ENCODE measurements at regions not wholly inside any gene's neighbourhood (a gene's known extent, or its start where the extent isn't known, plus 50 kb on each side); places are given as distances from the start of the nearest gene placed in this dataset.

GRCh38 chr1:221905802-221906201 is 163.9 kb upstream of the DUSP10 start:
- H2AK5ac ChIP-seq (ENCODE audit: low read length, severe bottlenecking) = no peak overlapping the region
- no peak overlapping the region for H3K27ac ChIP-seq (ENCODE audit: low read length, poor library complexity, severe bottlenecking)
- H3K23ac ChIP-seq (ENCODE audit: low read length in 2 of 2) = no peak overlapping the region
- H3K4me3 ChIP-seq (ENCODE audit: insufficient read depth in 1 of 2, low read depth in 1 of 2, low read length in 2 of 2) = no peak overlapping the region
- H3K9me3 ChIP-seq (ENCODE audit: control insufficient read depth, low read length) = no peaks in the 10 kb centered on the region
- no peak for DNase-seq
- no peak overlapping the region for H3K4ac ChIP-seq (ENCODE audit: low read depth in 1 of 2, low read length in 2 of 2)
- H2AFZ ChIP-seq (ENCODE audit: low read depth, low read length) = no peak overlapping the region
- H2BK15ac ChIP-seq (ENCODE audit: low read depth, poor library complexity, severe bottlenecking) = no peak overlapping the region
- H3K4me1 ChIP-seq (ENCODE audit: control insufficient read depth, insufficient read depth, low read depth, low read length) = no peaks in the 10 kb centered on the region
- no peaks in the 10 kb centered on the region for H3K27me3 ChIP-seq (ENCODE audit: control insufficient read depth in 1 of 2, insufficient read depth in 1 of 2, low read length in 2 of 2)
- H4K8ac ChIP-seq (ENCODE audit: low read length) = no peak overlapping the region
- no peak overlapping the region for H2BK12ac ChIP-seq (ENCODE audit: low read length in 2 of 2)
- no peak overlapping the region for H2BK5ac ChIP-seq (ENCODE audit: low read depth, low read length, poor library complexity, severe bottlenecking)
- H3K4me2 ChIP-seq (ENCODE audit: low read length, poor library complexity, severe bottlenecking) = no peak overlapping the region
- no peaks in the 10 kb centered on the region for H3K36me3 ChIP-seq (ENCODE audit: control insufficient read depth in 1 of 2, insufficient read depth in 2 of 2, low read depth in 1 of 2, low read length in 2 of 2)
- H3K14ac ChIP-seq (ENCODE audit: low read length in 2 of 2) = no peak overlapping the region
- H3K79me1 ChIP-seq (replicated peaks; ENCODE audit: low read length, poor library complexity, severe bottlenecking) = no peaks in the 10 kb centered on the region
- WGBS = 40% methylated on average over 2 of the region's 2 CpGs
- no peak overlapping the region for H2BK120ac ChIP-seq (ENCODE audit: low read depth, low read length)
- no peak overlapping the region for H4K91ac ChIP-seq (ENCODE audit: low read length)
- no peak overlapping the region for H3K9ac ChIP-seq (ENCODE audit: low read length)
- H3K18ac ChIP-seq (ENCODE audit: low read depth in 1 of 2, low read length in 2 of 2) = no peak overlapping the region

GRCh38 chr1:221904319-221904718 is 162.4 kb upstream of the DUSP10 start:
- H3K23ac ChIP-seq (ENCODE audit: low read length in 2 of 2) = no peak overlapping the region
- no peak for DNase-seq
- no peak overlapping the region for H2BK5ac ChIP-seq (ENCODE audit: low read depth, low read length, poor library complexity, severe bottlenecking)
- H2BK120ac ChIP-seq (ENCODE audit: low read depth, low read length) = no peak overlapping the region
- no peak overlapping the region for H3K18ac ChIP-seq (ENCODE audit: low read depth in 1 of 2, low read length in 2 of 2)
- H2BK15ac ChIP-seq (ENCODE audit: low read depth, poor library complexity, severe bottlenecking) = no peak overlapping the region
- H2BK12ac ChIP-seq (ENCODE audit: low read length in 2 of 2) = no peak overlapping the region
- WGBS = no CpG with 5 or more reads among the region's 2 CpGs
- H3K36me3 ChIP-seq (ENCODE audit: control insufficient read depth in 1 of 2, insufficient read depth in 2 of 2, low read depth in 1 of 2, low read length in 2 of 2) = no peaks in the 10 kb centered on the region
- H3K27ac ChIP-seq (ENCODE audit: low read length, poor library complexity, severe bottlenecking) = no peak overlapping the region
- no peaks in the 10 kb centered on the region for H3K4me1 ChIP-seq (ENCODE audit: control insufficient read depth, insufficient read depth, low read depth, low read length)
- peak overlapping the region in 1 of 2 experiments; percentile 2 for H3K14ac ChIP-seq (ENCODE audit: low read length in 2 of 2)
- H2AFZ ChIP-seq (ENCODE audit: low read depth, low read length) = no peak overlapping the region
- no peak overlapping the region for H4K8ac ChIP-seq (ENCODE audit: low read length)
- H3K4ac ChIP-seq (ENCODE audit: low read depth in 1 of 2, low read length in 2 of 2) = no peak overlapping the region
- no peak overlapping the region for H3K4me2 ChIP-seq (ENCODE audit: low read length, poor library complexity, severe bottlenecking)
- H2AK5ac ChIP-seq (ENCODE audit: low read length, severe bottlenecking) = no peak overlapping the region
- no peaks in the 10 kb centered on the region for H3K27me3 ChIP-seq (ENCODE audit: control insufficient read depth in 1 of 2, insufficient read depth in 1 of 2, low read length in 2 of 2)
- H3K9ac ChIP-seq (ENCODE audit: low read length) = no peak overlapping the region
- H3K4me3 ChIP-seq (ENCODE audit: insufficient read depth in 1 of 2, low read depth in 1 of 2, low read length in 2 of 2) = no peak overlapping the region
- H3K9me3 ChIP-seq (ENCODE audit: control insufficient read depth, low read length) = no peaks in the 10 kb centered on the region
- no peaks in the 10 kb centered on the region for H3K79me1 ChIP-seq (replicated peaks; ENCODE audit: low read length, poor library complexity, severe bottlenecking)
- H4K91ac ChIP-seq (ENCODE audit: low read length) = no peak overlapping the region

DNA sequence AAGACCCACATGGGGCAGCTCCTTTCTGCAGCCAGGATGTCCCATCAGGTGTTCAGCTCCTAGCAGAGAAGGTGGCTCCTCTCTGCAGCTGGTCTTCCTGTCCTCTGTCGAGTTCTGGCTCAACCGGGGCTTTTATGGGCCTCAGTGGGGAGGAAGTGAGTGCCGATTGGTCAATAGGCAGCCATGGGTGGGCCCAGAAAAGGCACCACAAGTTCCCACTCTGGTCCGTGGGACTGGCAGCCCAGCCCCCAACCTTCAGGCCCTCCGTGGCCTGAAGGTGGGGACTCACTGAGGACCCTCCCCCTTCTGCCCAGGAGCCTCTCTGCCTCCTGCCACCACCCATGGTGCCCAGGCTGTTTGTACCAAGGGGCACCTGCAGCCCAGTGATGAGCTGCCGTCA is 161.7 kb upstream of the DUSP10 start:
- Histone ChIP-seq H3K27ac (ENCODE audit: low read length, poor library complexity, severe bottlenecking) (no peak overlapping the region), H3K14ac (ENCODE audit: low read length in 2 of 2) (no peak overlapping the region), H3K4me3 (ENCODE audit: insufficient read depth in 1 of 2, low read depth in 1 of 2, low read length in 2 of 2) (no peak overlapping the region), H3K27me3 (ENCODE audit: control insufficient read depth in 1 of 2, insufficient read depth in 1 of 2, low read length in 2 of 2) (no peaks in the 10 kb centered on the region), H2BK120ac (ENCODE audit: low read depth, low read length) (no peak overlapping the region), H2AFZ (ENCODE audit: low read depth, low read length) (no peak overlapping the region), H3K36me3 (ENCODE audit: control insufficient read depth in 1 of 2, insufficient read depth in 2 of 2, low read depth in 1 of 2, low read length in 2 of 2) (no peaks in the 10 kb centered on the region), H3K79me1 (replicated peaks; ENCODE audit: low read length, poor library complexity, severe bottlenecking) (no peaks in the 10 kb centered on the region), H3K18ac (ENCODE audit: low read depth in 1 of 2, low read length in 2 of 2) (no peak overlapping the region), H3K4me1 (ENCODE audit: control insufficient read depth, insufficient read depth, low read depth, low read length) (no peaks in the 10 kb centered on the region), H3K9ac (ENCODE audit: low read length) (no peak overlapping the region), H3K4ac (ENCODE audit: low read depth in 1 of 2, low read length in 2 of 2) (no peak overlapping the region), H2BK15ac (ENCODE audit: low read depth, poor library complexity, severe bottlenecking) (peak overlapping the region; percentile 26), H2BK12ac (ENCODE audit: low read length in 2 of 2) (no peak overlapping the region), H3K23ac (ENCODE audit: low read length in 2 of 2) (no peak overlapping the region), H3K4me2 (ENCODE audit: low read length, poor library complexity, severe bottlenecking) (no peak overlapping the region), H2AK5ac (ENCODE audit: low read length, severe bottlenecking) (no peak overlapping the region), H2BK5ac (ENCODE audit: low read depth, low read length, poor library complexity, severe bottlenecking) (no peak overlapping the region), H4K8ac (ENCODE audit: low read length) (no peak overlapping the region), H3K9me3 (ENCODE audit: control insufficient read depth, low read length) (no peaks in the 10 kb centered on the region), H4K91ac (ENCODE audit: low read length) (no peak overlapping the region)
- DNase-seq = no peak
- 76% methylated on average over 6 of the region's 6 CpGs for WGBS

- Histone ChIP-seq H3K14ac (ENCODE audit: low read length in 2 of 2) (no peak overlapping the region), H4K8ac (ENCODE audit: low read length) (no peak overlapping the region), H3K79me1 (replicated peaks; ENCODE audit: low read length, poor library complexity, severe bottlenecking) (no peaks in the 10 kb centered on the region), H3K4me2 (ENCODE audit: low read length, poor library complexity, severe bottlenecking) (no peak overlapping the region), H3K4me3 (ENCODE audit: insufficient read depth in 1 of 2, low read depth in 1 of 2, low read length in 2 of 2) (no peak overlapping the region), H3K27ac (ENCODE audit: low read length, poor library complexity, severe bottlenecking) (no peak overlapping the region), H2BK15ac (ENCODE audit: low read depth, poor library complexity, severe bottlenecking) (no peak overlapping the region), H2AK5ac (ENCODE audit: low read length, severe bottlenecking) (no peak overlapping the region), H4K91ac (ENCODE audit: low read length) (no peak overlapping the region), H3K23ac (ENCODE audit: low read length in 2 of 2) (no peak overlapping the region), H3K4ac (ENCODE audit: low read depth in 1 of 2, low read length in 2 of 2) (no peak overlapping the region), H2BK120ac (ENCODE audit: low read depth, low read length) (no peak overlapping the region), H2BK5ac (ENCODE audit: low read depth, low read length, poor library complexity, severe bottlenecking) (no peak overlapping the region), H3K9me3 (ENCODE audit: control insufficient read depth, low read length) (no peaks in the 10 kb centered on the region), H2AFZ (ENCODE audit: low read depth, low read length) (no peak overlapping the region), H2BK12ac (ENCODE audit: low read length in 2 of 2) (no peak overlapping the region), H3K4me1 (ENCODE audit: control insufficient read depth, insufficient read depth, low read depth, low read length) (no peaks in the 10 kb centered on the region), H3K27me3 (ENCODE audit: control insufficient read depth in 1 of 2, insufficient read depth in 1 of 2, low read length in 2 of 2) (no peaks in the 10 kb centered on the region), H3K18ac (ENCODE audit: low read depth in 1 of 2, low read length in 2 of 2) (no peak overlapping the region), H3K36me3 (ENCODE audit: control insufficient read depth in 1 of 2, insufficient read depth in 2 of 2, low read depth in 1 of 2, low read length in 2 of 2) (no peaks in the 10 kb centered on the region), H3K9ac (ENCODE audit: low read length) (no peak overlapping the region)
- DNase-seq = no peak
- WGBS = 84% methylated on average over 7 of the region's 7 CpGs
These were observed 161.1 kb upstream of the DUSP10 start for GRCh38 chr1:221902961-221903360.

All from mesenchymal stem cell (in vitro differentiated cells and primary cell).